ENCODE measurements at regions not wholly inside any gene's neighbourhood (a gene's known extent, or its start where the extent isn't known, plus 50 kb on each side); places are given as distances from the start of the nearest gene placed in this dataset.

GRCh38 chr7:13144673-13145072 lies 457.2 kb downstream of the ARL4A start:
- Histone ChIP-seq H3K4me3 (ENCODE audit: low read length) (no peak overlapping the region), H4K20me1 (ENCODE audit: insufficient read depth, low read depth, low read length) (no peaks in the 10 kb centered on the region), H3K36me3 (ENCODE audit: insufficient read depth, low read length) (no peaks in the 10 kb centered on the region), H3K9me3 (ENCODE audit: low read length) (no peaks in the 10 kb centered on the region), H3K27me3 (ENCODE audit: low read length) (no peaks in the 10 kb centered on the region), H3K9me2 (replicated peaks; ENCODE audit: insufficient read depth, low read length) (no peaks in the 10 kb centered on the region), H3K9ac (ENCODE audit: low read length) (no peak overlapping the region), H3K4me2 (ENCODE audit: low read depth, low read length, poor library complexity, severe bottlenecking) (no peak overlapping the region), H2AFZ (ENCODE audit: low read length) (no peak overlapping the region), H3K4me1 (ENCODE audit: low read length) (no peaks in the 10 kb centered on the region), H3K27ac (ENCODE audit: low read length) (no peak overlapping the region), H3K79me2 (ENCODE audit: low read length) (no peaks in the 10 kb centered on the region)
- DNase-seq: no peak

- Histone ChIP-seq H4K20me1 (ENCODE audit: insufficient read depth, low read depth, low read length) (no peaks in the 10 kb centered on the region), H3K36me3 (ENCODE audit: insufficient read depth, low read length) (no peaks in the 10 kb centered on the region), H3K4me2 (ENCODE audit: low read depth, low read length, poor library complexity, severe bottlenecking) (no peak overlapping the region), H3K4me3 (ENCODE audit: low read length) (no peak overlapping the region), H2AFZ (ENCODE audit: low read length) (no peak overlapping the region), H3K9me3 (ENCODE audit: low read length) (no peaks in the 10 kb centered on the region), H3K4me1 (ENCODE audit: low read length) (no peaks in the 10 kb centered on the region), H3K9me2 (replicated peaks; ENCODE audit: insufficient read depth, low read length) (no peaks in the 10 kb centered on the region), H3K9ac (ENCODE audit: low read length) (no peak overlapping the region), H3K27ac (ENCODE audit: low read length) (no peak overlapping the region), H3K27me3 (ENCODE audit: low read length) (no peaks in the 10 kb centered on the region), H3K79me2 (ENCODE audit: low read length) (no peaks in the 10 kb centered on the region)
- no peak for DNase-seq
Observed at GRCh38 chr7:13148548-13148947, 461.1 kb downstream of the ARL4A start.

- H3K79me2 ChIP-seq (ENCODE audit: low read length): no peaks in the 10 kb centered on the region
- no peak overlapping the region for H2AFZ ChIP-seq (ENCODE audit: low read length)
- no peaks in the 10 kb centered on the region for H4K20me1 ChIP-seq (ENCODE audit: insufficient read depth, low read depth, low read length)
- no peaks in the 10 kb centered on the region for H3K27me3 ChIP-seq (ENCODE audit: low read length)
- no peaks in the 10 kb centered on the region for H3K9me3 ChIP-seq (ENCODE audit: low read length)
- no peaks in the 10 kb centered on the region for H3K36me3 ChIP-seq (ENCODE audit: insufficient read depth, low read length)
- H3K27ac ChIP-seq (ENCODE audit: low read length): no peak overlapping the region
- H3K4me3 ChIP-seq (ENCODE audit: low read length): no peak overlapping the region
- H3K4me1 ChIP-seq (ENCODE audit: low read length): no peaks in the 10 kb centered on the region
- no peak for DNase-seq
- H3K9ac ChIP-seq (ENCODE audit: low read length): no peak overlapping the region
- H3K9me2 ChIP-seq (replicated peaks; ENCODE audit: insufficient read depth, low read length): no peaks in the 10 kb centered on the region
- no peak overlapping the region for H3K4me2 ChIP-seq (ENCODE audit: low read depth, low read length, poor library complexity, severe bottlenecking)
Observed at GRCh38 chr7:13151978-13152377, 464.5 kb downstream of the ARL4A start.

GRCh38 chr7:13152755-13153154 lies 465.3 kb downstream of the ARL4A start:
- no peak overlapping the region for H3K27ac ChIP-seq (ENCODE audit: low read length)
- H3K9me3 ChIP-seq (ENCODE audit: low read length): no peaks in the 10 kb centered on the region
- no peak overlapping the region for H3K4me2 ChIP-seq (ENCODE audit: low read depth, low read length, poor library complexity, severe bottlenecking)
- DNase-seq: no peak
- H3K36me3 ChIP-seq (ENCODE audit: insufficient read depth, low read length): no peaks in the 10 kb centered on the region
- H3K4me1 ChIP-seq (ENCODE audit: low read length): no peaks in the 10 kb centered on the region
- no peaks in the 10 kb centered on the region for H3K27me3 ChIP-seq (ENCODE audit: low read length)
- no peak overlapping the region for H2AFZ ChIP-seq (ENCODE audit: low read length)
- no peak overlapping the region for H3K9ac ChIP-seq (ENCODE audit: low read length)
- H3K79me2 ChIP-seq (ENCODE audit: low read length): no peaks in the 10 kb centered on the region
- H3K4me3 ChIP-seq (ENCODE audit: low read length): no peak overlapping the region
- H4K20me1 ChIP-seq (ENCODE audit: insufficient read depth, low read depth, low read length): no peaks in the 10 kb centered on the region
- no peaks in the 10 kb centered on the region for H3K9me2 ChIP-seq (replicated peaks; ENCODE audit: insufficient read depth, low read length)

- DNase-seq: no peak
- Histone ChIP-seq H3K9me2 (replicated peaks; ENCODE audit: insufficient read depth, low read length) (no peaks in the 10 kb centered on the region), H3K9me3 (ENCODE audit: low read length) (no peaks in the 10 kb centered on the region), H3K36me3 (ENCODE audit: insufficient read depth, low read length) (no peaks in the 10 kb centered on the region), H3K4me3 (ENCODE audit: low read length) (no peak overlapping the region), H3K27ac (ENCODE audit: low read length) (no peak overlapping the region), H3K9ac (ENCODE audit: low read length) (no peak overlapping the region), H4K20me1 (ENCODE audit: insufficient read depth, low read depth, low read length) (no peaks in the 10 kb centered on the region), H3K4me2 (ENCODE audit: low read depth, low read length, poor library complexity, severe bottlenecking) (no peak overlapping the region), H3K27me3 (ENCODE audit: low read length) (no peaks in the 10 kb centered on the region), H2AFZ (ENCODE audit: low read length) (no peak overlapping the region), H3K4me1 (ENCODE audit: low read length) (no peaks in the 10 kb centered on the region), H3K79me2 (ENCODE audit: low read length) (no peaks in the 10 kb centered on the region)
Observed at GRCh38 chr7:13153266-13153665, 465.8 kb downstream of the ARL4A start.

GRCh38 chr7:13153742-13154141 lies 466.3 kb downstream of the ARL4A start:
- no peak overlapping the region for H3K9ac ChIP-seq (ENCODE audit: low read length)
- H3K79me2 ChIP-seq (ENCODE audit: low read length): no peaks in the 10 kb centered on the region
- H3K4me3 ChIP-seq (ENCODE audit: low read length): no peak overlapping the region
- no peaks in the 10 kb centered on the region for H4K20me1 ChIP-seq (ENCODE audit: insufficient read depth, low read depth, low read length)
- H3K9me2 ChIP-seq (replicated peaks; ENCODE audit: insufficient read depth, low read length): no peaks in the 10 kb centered on the region
- H3K27me3 ChIP-seq (ENCODE audit: low read length): no peaks in the 10 kb centered on the region
- no peaks in the 10 kb centered on the region for H3K4me1 ChIP-seq (ENCODE audit: low read length)
- H3K27ac ChIP-seq (ENCODE audit: low read length): no peak overlapping the region
- no peaks in the 10 kb centered on the region for H3K9me3 ChIP-seq (ENCODE audit: low read length)
- no peak overlapping the region for H3K4me2 ChIP-seq (ENCODE audit: low read depth, low read length, poor library complexity, severe bottlenecking)
- H3K36me3 ChIP-seq (ENCODE audit: insufficient read depth, low read length): no peaks in the 10 kb centered on the region
- no peak for DNase-seq
- H2AFZ ChIP-seq (ENCODE audit: low read length): no peak overlapping the region

- H2AFZ ChIP-seq (ENCODE audit: low read length): no peak overlapping the region
- no peak overlapping the region for H3K27ac ChIP-seq (ENCODE audit: low read length)
- no peaks in the 10 kb centered on the region for H3K9me3 ChIP-seq (ENCODE audit: low read length)
- H3K27me3 ChIP-seq (ENCODE audit: low read length): no peaks in the 10 kb centered on the region
- no peaks in the 10 kb centered on the region for H3K9me2 ChIP-seq (replicated peaks; ENCODE audit: insufficient read depth, low read length)
- H3K4me2 ChIP-seq (ENCODE audit: low read depth, low read length, poor library complexity, severe bottlenecking): no peak overlapping the region
- H3K4me1 ChIP-seq (ENCODE audit: low read length): no peaks in the 10 kb centered on the region
- no peak overlapping the region for H3K9ac ChIP-seq (ENCODE audit: low read length)
- no peak for DNase-seq
- no peaks in the 10 kb centered on the region for H3K79me2 ChIP-seq (ENCODE audit: low read length)
- H4K20me1 ChIP-seq (ENCODE audit: insufficient read depth, low read depth, low read length): no peaks in the 10 kb centered on the region
- no peaks in the 10 kb centered on the region for H3K36me3 ChIP-seq (ENCODE audit: insufficient read depth, low read length)
- no peak overlapping the region for H3K4me3 ChIP-seq (ENCODE audit: low read length)
Observed at GRCh38 chr7:13155188-13155587, 467.8 kb downstream of the ARL4A start.

GRCh38 chr7:13159003-13159402 lies 471.6 kb downstream of the ARL4A start:
- no peak for DNase-seq
- no peaks in the 10 kb centered on the region for H3K9me3 ChIP-seq (ENCODE audit: low read length)
- H3K79me2 ChIP-seq (ENCODE audit: low read length): no peaks in the 10 kb centered on the region
- H3K27me3 ChIP-seq (ENCODE audit: low read length): no peaks in the 10 kb centered on the region
- H3K9me2 ChIP-seq (replicated peaks; ENCODE audit: insufficient read depth, low read length): no peaks in the 10 kb centered on the region
- H4K20me1 ChIP-seq (ENCODE audit: insufficient read depth, low read depth, low read length): no peaks in the 10 kb centered on the region
- H3K4me2 ChIP-seq (ENCODE audit: low read depth, low read length, poor library complexity, severe bottlenecking): no peak overlapping the region
- H3K27ac ChIP-seq (ENCODE audit: low read length): no peak overlapping the region
- no peak overlapping the region for H3K9ac ChIP-seq (ENCODE audit: low read length)
- no peaks in the 10 kb centered on the region for H3K4me1 ChIP-seq (ENCODE audit: low read length)
- H3K36me3 ChIP-seq (ENCODE audit: insufficient read depth, low read length): no peaks in the 10 kb centered on the region
- no peak overlapping the region for H3K4me3 ChIP-seq (ENCODE audit: low read length)
- H2AFZ ChIP-seq (ENCODE audit: low read length): no peak overlapping the region
